ENCODE measurements at regions not wholly inside any gene's neighbourhood (a gene's known extent, or its start where the extent isn't known, plus 50 kb on each side); places are given as distances from the start of the nearest gene placed in this dataset.

DNA sequence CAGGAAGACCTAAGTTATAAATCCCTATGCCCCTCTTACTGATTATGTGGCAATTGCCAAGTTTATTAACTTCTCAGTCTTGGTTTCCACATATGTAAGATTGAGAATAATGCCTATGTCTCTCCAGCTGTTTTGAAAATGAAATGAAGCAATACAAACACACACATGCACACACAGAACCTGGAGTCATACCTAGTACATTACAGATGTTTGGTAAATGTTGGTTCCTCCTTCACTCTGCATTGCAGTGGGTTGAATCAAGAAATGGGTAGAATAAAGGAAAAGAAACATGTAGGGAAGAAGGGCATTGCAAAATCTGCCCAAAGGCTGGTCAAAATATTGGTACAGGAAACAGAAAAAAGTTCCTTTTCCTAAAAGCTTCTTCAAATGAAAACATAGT is 309.9 kb upstream of the EMCN start:
- TF ChIP-seq, protein P1, sequence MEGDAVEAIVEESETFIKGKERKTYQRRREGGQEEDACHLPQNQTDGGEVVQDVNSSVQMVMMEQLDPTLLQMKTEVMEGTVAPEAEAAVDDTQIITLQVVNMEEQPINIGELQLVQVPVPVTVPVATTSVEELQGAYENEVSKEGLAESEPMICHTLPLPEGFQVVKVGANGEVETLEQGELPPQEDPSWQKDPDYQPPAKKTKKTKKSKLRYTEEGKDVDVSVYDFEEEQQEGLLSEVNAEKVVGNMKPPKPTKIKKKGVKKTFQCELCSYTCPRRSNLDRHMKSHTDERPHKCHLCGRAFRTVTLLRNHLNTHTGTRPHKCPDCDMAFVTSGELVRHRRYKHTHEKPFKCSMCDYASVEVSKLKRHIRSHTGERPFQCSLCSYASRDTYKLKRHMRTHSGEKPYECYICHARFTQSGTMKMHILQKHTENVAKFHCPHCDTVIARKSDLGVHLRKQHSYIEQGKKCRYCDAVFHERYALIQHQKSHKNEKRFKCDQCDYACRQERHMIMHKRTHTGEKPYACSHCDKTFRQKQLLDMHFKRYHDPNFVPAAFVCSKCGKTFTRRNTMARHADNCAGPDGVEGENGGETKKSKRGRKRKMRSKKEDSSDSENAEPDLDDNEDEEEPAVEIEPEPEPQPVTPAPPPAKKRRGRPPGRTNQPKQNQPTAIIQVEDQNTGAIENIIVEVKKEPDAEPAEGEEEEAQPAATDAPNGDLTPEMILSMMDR (IDR thresholded peaks at IDR 0.05; ENCODE audit: borderline replicate concordance, extremely low read depth, low read length, poor library complexity, severe bottlenecking), result no peak
- TF ChIP-seq EZH2 (IDR thresholded peaks at IDR 0.05; ENCODE audit: borderline replicate concordance, low read depth, low read length, severe bottlenecking), result no peak
- H3K9me3 ChIP-seq (ENCODE audit: insufficient read depth, low read length, severe bottlenecking), result no peaks in the 10 kb centered on the region

GRCh38 chr4:100826808-100827548 is 309.2 kb upstream of the EMCN start:
- no peaks in the 10 kb centered on the region for H4K20me1 ChIP-seq (ENCODE audit: insufficient read depth, low read length)
- H3K27me3 ChIP-seq (ENCODE audit: insufficient read depth, low read length, poor library complexity), result no peaks in the 10 kb centered on the region
- TF ChIP-seq, protein P1 (IDR thresholded peaks at IDR 0.05; ENCODE audit: borderline replicate concordance, extremely low read depth, low read length, poor library complexity, severe bottlenecking), result no peak
- no peak for TF ChIP-seq EZH2 (IDR thresholded peaks at IDR 0.05; ENCODE audit: borderline replicate concordance, low read depth, low read length, severe bottlenecking)
- no peak overlapping the region for H3K4me2 ChIP-seq (ENCODE audit: insufficient read depth, low read length)
- DNase-seq (no peak), ATAC-seq (ENCODE audit: insufficient read depth, low read depth) (no peak)
- no peaks in the 10 kb centered on the region for H3K9me3 ChIP-seq (ENCODE audit: insufficient read depth, low read length, severe bottlenecking)
- H3K4me3 ChIP-seq (ENCODE audit: low read depth in 1 of 2, low read length in 2 of 2), result no peak overlapping the region
- H3K4me1 ChIP-seq (ENCODE audit: insufficient read depth, low read length), result no peaks in the 10 kb centered on the region
- no peak overlapping the region for H2AFZ ChIP-seq (ENCODE audit: low read depth, low read length)
- no peaks in the 10 kb centered on the region for H3K79me2 ChIP-seq (ENCODE audit: insufficient read depth, low read length)
- no peaks in the 10 kb centered on the region for H3K36me3 ChIP-seq (ENCODE audit: insufficient read depth, low read length)
- no peak overlapping the region for H3K27ac ChIP-seq (ENCODE audit: low read length)
- H3K9ac ChIP-seq (ENCODE audit: low read depth, low read length), result no peak overlapping the region

More for the DNA sequence above, 309.9 kb upstream of the EMCN start:
- H3K27me3 ChIP-seq (ENCODE audit: insufficient read depth, low read length, poor library complexity), result no peaks in the 10 kb centered on the region
- no peaks in the 10 kb centered on the region for H3K36me3 ChIP-seq (ENCODE audit: insufficient read depth, low read length)
- no peak overlapping the region for H3K27ac ChIP-seq (ENCODE audit: low read length)
- no peak for DNase-seq
- no peaks in the 10 kb centered on the region for H3K4me1 ChIP-seq (ENCODE audit: insufficient read depth, low read length)
- no peak overlapping the region for H3K9ac ChIP-seq (ENCODE audit: low read depth, low read length)
- no peak overlapping the region for H3K4me3 ChIP-seq (ENCODE audit: low read depth in 1 of 2, low read length in 2 of 2)
- H3K4me2 ChIP-seq (ENCODE audit: insufficient read depth, low read length), result no peak overlapping the region
- H3K79me2 ChIP-seq (ENCODE audit: insufficient read depth, low read length), result no peaks in the 10 kb centered on the region
- no peaks in the 10 kb centered on the region for H4K20me1 ChIP-seq (ENCODE audit: insufficient read depth, low read length)
- no peak overlapping the region for H2AFZ ChIP-seq (ENCODE audit: low read depth, low read length)
- no peak for ATAC-seq (ENCODE audit: insufficient read depth, low read depth)

GRCh38 chr4:100826067-100826466 is 308.2 kb upstream of the EMCN start:
- H3K27ac ChIP-seq (ENCODE audit: low read length), result no peak overlapping the region
- no peak for TF ChIP-seq EZH2 (IDR thresholded peaks at IDR 0.05; ENCODE audit: borderline replicate concordance, low read depth, low read length, severe bottlenecking)
- TF ChIP-seq, protein P1 (IDR thresholded peaks at IDR 0.05; ENCODE audit: borderline replicate concordance, extremely low read depth, low read length, poor library complexity, severe bottlenecking), result no peak
- no peaks in the 10 kb centered on the region for H3K36me3 ChIP-seq (ENCODE audit: insufficient read depth, low read length)
- no peaks in the 10 kb centered on the region for H3K79me2 ChIP-seq (ENCODE audit: insufficient read depth, low read length)
- no peaks in the 10 kb centered on the region for H3K27me3 ChIP-seq (ENCODE audit: insufficient read depth, low read length, poor library complexity)
- no peaks in the 10 kb centered on the region for H3K4me1 ChIP-seq (ENCODE audit: insufficient read depth, low read length)
- no peak overlapping the region for H3K9ac ChIP-seq (ENCODE audit: low read depth, low read length)
- H3K4me3 ChIP-seq (ENCODE audit: low read depth in 1 of 2, low read length in 2 of 2), result no peak overlapping the region
- H3K4me2 ChIP-seq (ENCODE audit: insufficient read depth, low read length), result no peak overlapping the region
- DNase-seq (no peak), ATAC-seq (ENCODE audit: insufficient read depth, low read depth) (no peak)
- H4K20me1 ChIP-seq (ENCODE audit: insufficient read depth, low read length), result no peaks in the 10 kb centered on the region
- no peak overlapping the region for H2AFZ ChIP-seq (ENCODE audit: low read depth, low read length)
- H3K9me3 ChIP-seq (ENCODE audit: insufficient read depth, low read length, severe bottlenecking), result no peaks in the 10 kb centered on the region
